Adrenal gland (tissue), 9 donors: ENCODE measurements at regions not wholly inside any gene's neighbourhood (a gene's known extent, or its start where the extent isn't known, plus 50 kb on each side); places are given as distances from the start of the nearest gene placed in this dataset.

Source experiments
- DNase-seq, 7 donors: peaks; one replicate each; pipeline ENCODE4 v3.0.0-alpha.2; 2019 to 2020
- H3K27ac ChIP-seq, 5 donors: fragments of 200-600 bp; sonication (generic) in 4 of 5; 1 replicate in 3 of 5; 2 replicates in 2 of 5; pipeline versions ENCODE4 v1.5.1 to v1.8.0; 2016 to 2020; ENCODE audit warnings: mild to moderate bottlenecking in 1 of 5
- H3K27me3 ChIP-seq: fragments of 200-600 bp; 2 replicates; pipeline ENCODE4 v1.8.0; 2021
- H3K36me3 ChIP-seq, 2 donors: fragments of 200-600 bp; replicated peaks in 1 of 2; 1 replicate in 1 of 2; 2 replicates in 1 of 2; pipeline versions ENCODE4 v1.5.1 to v1.8.0; 2018 to 2022
- H3K4me1 ChIP-seq, 2 donors: fragments of 200-600 bp; replicated peaks in 1 of 2; 1 replicate in 1 of 2; 2 replicates in 1 of 2; pipeline versions ENCODE4 v1.5.1 to v1.8.0; 2018 to 2021
- H3K4me3 ChIP-seq, 4 donors: fragments of 200-600 bp; sonication (generic) in 3 of 4; one replicate each; pipeline ENCODE4 v1.5.1; 2016 to 2018
- H3K9me3 ChIP-seq, 3 donors: fragments of 200-600 bp; sonication (generic) in 1 of 3; replicated peaks in 1 of 3; 1 replicate in 2 of 3; 2 replicates in 1 of 3; pipeline versions ENCODE4 v1.5.1 to v1.8.0; 2016 to 2021
- CTCF ChIP-seq, 6 experiments: fragments of 450-650 bp in 4 of 6; fragments of 200-600 bp in 2 of 6; sonication (generic) in 1 of 6; IDR thresholded peaks; 1 replicate in 5 of 6; 2 replicates in 1 of 6; pipeline versions ENCODE4 v1.5.1 to v1.8.0; 2016 to 2021; ENCODE audit warnings: antibody characterized with exemption in 6 of 6, mild to moderate bottlenecking in 2 of 6, moderate library complexity in 1 of 6
- POLR2A ChIP-seq, 2 donors: fragments of 450-650 bp; IDR thresholded peaks; one replicate each; pipeline ENCODE4 v1.6.1; 2017; ENCODE audit warnings: antibody characterized with exemption in 2 of 2, mild to moderate bottlenecking in 2 of 2, moderate library complexity in 1 of 2
- WGBS, 4 donors: extraction: QIAGEN DNeasy Blood & Tissue Kit in 2 of 4; methylation state at CpG; one replicate each; pipeline versions ENCODE4 v1.1.5 to v1.1.7; 2013 to 2017; 5-methylcytosine and 5-hydroxymethylcytosine counted together
- intact Hi-C, 2 donors: fragments of 100-400 bp; cut with DNase I; formaldehyde crosslinking; loops; one replicate each; pipeline versions ENCODE4 v1.14.1 to v1.15.0; 2022 to 2023
- donor health status: healthy with polysubstance abuse.
- donor health status: Bipolar disorder and iron deficiency.
- donor health status: DM: yes; HTN: yes; CAD: no.
- donor health status: DM: no; HTN: no; CAD: no.
- donor health status: DM: no; HTN: no; CAD: no.

GRCh38 chr3:106036696-106037095, 167.9 kb upstream of the CBLB start:
- Histone ChIP-seq H3K27ac (no peak overlapping the region), H3K4me1 (no peaks in the 10 kb centered on the region), H3K4me3 (no peak overlapping the region), H3K9me3 (no peaks in the 10 kb centered on the region), H3K36me3 (no peaks in the 10 kb centered on the region), H3K27me3 (no peaks in the 10 kb centered on the region)
- intact Hi-C loops, result no loop called here
- WGBS, 4 donors, result 39 to 62% (median 42%) methylated on average over 1 of the region's 1 CpG
- TF ChIP-seq POLR2A (IDR thresholded peaks at IDR 0.05), result no peak
- peak in 1 of 7 donors; percentile 19 for DNase-seq

DNA sequence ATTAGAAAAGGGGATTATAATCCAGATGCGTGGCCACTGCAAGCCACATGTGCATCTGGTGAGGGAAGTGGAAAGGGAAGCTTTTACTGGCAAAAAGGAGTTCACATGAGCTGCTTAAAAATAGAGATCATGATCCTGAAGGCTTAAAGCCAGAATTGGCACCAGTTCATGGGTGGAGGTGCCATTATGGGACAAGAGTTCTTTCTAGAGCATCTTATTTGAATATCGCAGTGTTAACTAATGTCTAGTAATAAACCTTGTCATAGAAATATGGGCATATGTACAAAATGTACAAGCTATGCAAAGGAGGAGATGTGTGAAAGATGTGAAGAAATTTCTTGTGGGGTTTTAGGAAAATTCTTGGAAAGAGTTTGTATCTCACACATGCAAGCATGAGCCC, 178.4 kb upstream of the CBLB start:
- no peaks in the 10 kb centered on the region for H3K27me3 ChIP-seq
- DNase-seq, result no peak
- no peaks in the 10 kb centered on the region for H3K36me3 ChIP-seq
- TF ChIP-seq POLR2A (IDR thresholded peaks at IDR 0.05) (no peak), CTCF (IDR thresholded peaks at IDR 0.05) (no peak)
- intact Hi-C loops, result no loop called here
- WGBS, 4 donors, result 97 to 99% (median 98%) methylated on average over 2 of the region's 2 CpGs
- no peak overlapping the region for H3K4me3 ChIP-seq
- no peaks in the 10 kb centered on the region for H3K9me3 ChIP-seq
- H3K4me1 ChIP-seq, result no peaks in the 10 kb centered on the region
- no peak overlapping the region for H3K27ac ChIP-seq

DNA sequence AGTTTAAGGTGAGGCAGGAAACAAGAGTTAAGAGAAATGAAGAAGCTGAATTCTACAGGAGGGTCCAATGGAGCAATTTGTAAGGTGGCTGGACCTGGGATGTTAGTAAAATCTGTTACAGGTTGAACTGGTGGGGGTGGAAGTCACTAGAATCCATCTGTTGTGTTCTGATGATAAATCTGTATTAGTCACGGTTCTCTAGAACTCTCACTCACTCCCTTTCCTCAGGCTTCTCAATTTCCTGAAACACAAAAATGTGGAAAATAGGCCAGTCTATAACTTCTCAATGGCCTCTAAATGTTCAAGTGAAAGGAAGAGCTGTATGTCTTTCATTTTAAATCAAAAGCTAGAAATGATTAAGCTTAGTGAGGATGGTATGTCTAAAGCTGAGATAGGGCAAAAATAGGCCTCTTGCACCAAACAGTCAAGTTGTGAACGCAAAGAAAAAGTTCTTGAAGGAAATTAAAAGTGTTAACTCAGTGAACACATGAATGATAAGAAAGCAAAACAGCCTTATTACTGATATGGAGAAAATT, 180.2 kb upstream of the CBLB start:
- intact Hi-C loops, result no loop called here
- Histone ChIP-seq H3K27ac (no peak overlapping the region), H3K4me3 (no peak overlapping the region), H3K36me3 (no peaks in the 10 kb centered on the region), H3K27me3 (no peaks in the 10 kb centered on the region), H3K4me1 (no peaks in the 10 kb centered on the region), H3K9me3 (no peaks in the 10 kb centered on the region)
- no peak for DNase-seq
- WGBS, 4 donors, result 81 to 96% (median 93%) methylated on average over 2 of the region's 2 CpGs
- TF ChIP-seq POLR2A (IDR thresholded peaks at IDR 0.05) (no peak), CTCF (IDR thresholded peaks at IDR 0.05) (no peak)

GRCh38 chr3:106049821-106050220, 181.0 kb upstream of the CBLB start:
- Histone ChIP-seq H3K36me3 (no peaks in the 10 kb centered on the region), H3K27ac (no peak overlapping the region), H3K4me3 (no peak overlapping the region), H3K4me1 (no peaks in the 10 kb centered on the region), H3K9me3 (no peaks in the 10 kb centered on the region), H3K27me3 (no peaks in the 10 kb centered on the region)
- intact Hi-C loops, result no loop called here
- TF ChIP-seq CTCF (IDR thresholded peaks at IDR 0.05) (no peak), POLR2A (IDR thresholded peaks at IDR 0.05) (no peak)
- no peak for DNase-seq

DNA sequence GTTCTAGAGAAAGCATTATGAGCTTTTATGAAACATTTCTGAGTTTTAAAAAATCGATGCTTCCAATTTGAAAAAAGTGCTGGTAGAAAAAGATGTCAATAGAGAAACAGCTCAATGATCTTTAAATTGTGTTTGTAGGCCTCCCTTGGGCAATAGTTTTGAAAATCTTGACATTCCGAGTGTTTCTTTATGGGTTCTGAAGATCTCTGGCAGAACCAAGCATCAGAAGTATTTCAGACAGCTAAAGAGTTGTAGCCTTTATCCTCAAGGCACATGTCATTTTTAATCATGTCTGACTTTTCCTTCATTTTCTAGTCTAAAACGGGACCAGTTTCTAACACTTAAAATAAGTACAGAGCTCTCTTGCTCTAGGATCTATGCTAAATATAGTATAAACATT, 188.1 kb upstream of the CBLB start:
- no peak overlapping the region for H3K27ac ChIP-seq
- no peak for DNase-seq
- no peaks in the 10 kb centered on the region for H3K36me3 ChIP-seq
- intact Hi-C loops, result no loop called here
- H3K4me1 ChIP-seq, result no peaks in the 10 kb centered on the region
- H3K9me3 ChIP-seq, result no peaks in the 10 kb centered on the region
- no peak for TF ChIP-seq CTCF (IDR thresholded peaks at IDR 0.05)
- no peak for TF ChIP-seq POLR2A (IDR thresholded peaks at IDR 0.05)
- 80 to 87% (median 83%) methylated on average over 3 of the region's 3 CpGs for WGBS, 4 donors
- no peaks in the 10 kb centered on the region for H3K27me3 ChIP-seq
- no peak overlapping the region for H3K4me3 ChIP-seq
